PC-3 (cell line): ENCODE measurements at regions not wholly inside any gene's neighbourhood (a gene's known extent, or its start where the extent isn't known, plus 50 kb on each side); places are given as distances from the start of the nearest gene placed in this dataset.

Experiments used
- EZH2 ChIP-seq: fragments of 300-600 bp; sonication (generic); IDR thresholded peaks from one replicate; pipeline ENCODE4 v1.6.1; 2017; ENCODE audit warnings: antibody characterized with exemption, mild to moderate bottlenecking, low read length; ENCODE audit not compliant: unreplicated experiment
- TF ChIP-seq, protein P1 (sequence below): fragments of 300-600 bp; sonication (generic); conservative IDR thresholded peaks from 2 replicates; pipeline ENCODE4 v1.5.1; 2017; ENCODE audit warnings: antibody characterized with exemption, low read depth, mild to moderate bottlenecking, low read length

- no peak for TF ChIP-seq EZH2
- TF ChIP-seq, protein P1, sequence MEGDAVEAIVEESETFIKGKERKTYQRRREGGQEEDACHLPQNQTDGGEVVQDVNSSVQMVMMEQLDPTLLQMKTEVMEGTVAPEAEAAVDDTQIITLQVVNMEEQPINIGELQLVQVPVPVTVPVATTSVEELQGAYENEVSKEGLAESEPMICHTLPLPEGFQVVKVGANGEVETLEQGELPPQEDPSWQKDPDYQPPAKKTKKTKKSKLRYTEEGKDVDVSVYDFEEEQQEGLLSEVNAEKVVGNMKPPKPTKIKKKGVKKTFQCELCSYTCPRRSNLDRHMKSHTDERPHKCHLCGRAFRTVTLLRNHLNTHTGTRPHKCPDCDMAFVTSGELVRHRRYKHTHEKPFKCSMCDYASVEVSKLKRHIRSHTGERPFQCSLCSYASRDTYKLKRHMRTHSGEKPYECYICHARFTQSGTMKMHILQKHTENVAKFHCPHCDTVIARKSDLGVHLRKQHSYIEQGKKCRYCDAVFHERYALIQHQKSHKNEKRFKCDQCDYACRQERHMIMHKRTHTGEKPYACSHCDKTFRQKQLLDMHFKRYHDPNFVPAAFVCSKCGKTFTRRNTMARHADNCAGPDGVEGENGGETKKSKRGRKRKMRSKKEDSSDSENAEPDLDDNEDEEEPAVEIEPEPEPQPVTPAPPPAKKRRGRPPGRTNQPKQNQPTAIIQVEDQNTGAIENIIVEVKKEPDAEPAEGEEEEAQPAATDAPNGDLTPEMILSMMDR: no peak
Measured at GRCh38 chr9:29245351-29245750, 1672.1 kb upstream of the C9orf72 start.
